GM12875 (cell line): ENCODE measurements at regions not wholly inside any gene's neighbourhood (a gene's known extent, or its start where the extent isn't known, plus 50 kb on each side); places are given as distances from the start of the nearest gene placed in this dataset.

Source experiments
- H3K4me3 ChIP-seq: one replicate; pipeline ENCODE4 v1.5.1; 2011; ENCODE audit warnings: low read depth, low read length, control low read depth
- CTCF ChIP-seq: IDR thresholded peaks from 2 replicates; pipeline ENCODE4 v1.5.1; 2011; ENCODE audit warnings: low read depth, mild to moderate bottlenecking, control low read depth, inconsistent platforms, low read length, moderate library complexity, borderline replicate concordance; ENCODE audit not compliant: insufficient read depth

- no peak for TF ChIP-seq CTCF
- no peak overlapping the region for H3K4me3 ChIP-seq
These were observed 113.1 kb upstream of the B3GAT1 start for GRCh38 chr11:134524896-134525845.

- no peak for TF ChIP-seq CTCF
- H3K4me3 ChIP-seq = no peak overlapping the region
These were observed 112.2 kb upstream of the B3GAT1 start for GRCh38 chr11:134524201-134524600.

- H3K4me3 ChIP-seq = no peak overlapping the region
- no peak for TF ChIP-seq CTCF
These were observed 110.9 kb upstream of the B3GAT1 start for GRCh38 chr11:134522782-134523570.

- no peak for TF ChIP-seq CTCF
- H3K4me3 ChIP-seq = no peak overlapping the region
These were observed 109.6 kb upstream of the B3GAT1 start for GRCh38 chr11:134521452-134522289.

GRCh38 chr11:134521001-134521400 lies 109.0 kb upstream of the B3GAT1 start:
- no peak for TF ChIP-seq CTCF
- no peak overlapping the region for H3K4me3 ChIP-seq

- no peak for TF ChIP-seq CTCF
- H3K4me3 ChIP-seq = no peak overlapping the region
These were observed 107.7 kb upstream of the B3GAT1 start for GRCh38 chr11:134519788-134520187.
